OCI-LY3 (cell line): ENCODE measurements at regions not wholly inside any gene's neighbourhood (a gene's known extent, or its start where the extent isn't known, plus 50 kb on each side); places are given as distances from the start of the nearest gene placed in this dataset.

ENCODE experiments used
- H2AFZ ChIP-seq: fragments of 200-600, 300-600 bp; shearing (Covaris generic); 2 replicates; pipeline ENCODE4 v1.6.0; 2014; ENCODE audit warnings: antibody characterized with exemption, low read depth, low read length
- H3K27ac ChIP-seq: fragments of 200-600, 300-600 bp; sonication (generic); 2 replicates; pipeline ENCODE4 v1.5.1; 2014; ENCODE audit warnings: mild to moderate bottlenecking, low read length, moderate library complexity, mixed read lengths
- H3K27me3 ChIP-seq: fragments of 200-600, 300-600 bp; sonication (generic); 2 replicates; pipeline ENCODE4 v1.6.1; 2014; ENCODE audit warnings: low read depth, low read length, mixed read lengths
- H3K36me3 ChIP-seq: fragments of 200-600, 300-600 bp; sonication (generic); replicated peaks from 2 replicates; pipeline ENCODE3; 2014; ENCODE audit warnings: low read depth, low read length, mixed read lengths
- H3K4me1 ChIP-seq: fragments of 300-600, 200-600 bp; sonication (generic); 2 replicates; pipeline ENCODE4 v1.6.1; 2014; ENCODE audit warnings: low read length, mixed read lengths
- H3K4me2 ChIP-seq: fragments of 200-600, 300-600 bp; sonication (generic); 2 replicates; pipeline ENCODE4 v1.6.1; 2014; ENCODE audit warnings: low read length, mixed read lengths
- H3K4me3 ChIP-seq: fragments of 300-600, 200-600 bp; sonication (generic); 2 replicates; pipeline ENCODE4 v1.5.1; 2014; ENCODE audit warnings: antibody characterized with exemption, mild to moderate bottlenecking, low read length, moderate library complexity
- H3K79me2 ChIP-seq: fragments of 300-600, 200-600 bp; shearing (Covaris generic); 2 replicates; pipeline ENCODE4 v1.6.1; 2014; ENCODE audit warnings: mild to moderate bottlenecking, low read length, mixed read lengths
- H3K9ac ChIP-seq: fragments of 300-600, 200-600 bp; shearing (Covaris generic); 2 replicates; pipeline ENCODE4 v1.6.0; 2014; ENCODE audit warnings: mild to moderate bottlenecking, low read length, moderate library complexity
- H3K9me3 ChIP-seq: fragments of 200-600, 300-600 bp; shearing (Covaris generic); 2 replicates; pipeline ENCODE4 v1.6.1; 2014; ENCODE audit warnings: low read length, mixed read lengths; ENCODE audit not compliant: insufficient read depth
- H4K20me1 ChIP-seq: fragments of 200-600, 300-600 bp; sonication (generic); 2 replicates; pipeline ENCODE4 v1.6.1; 2016; ENCODE audit warnings: low read length, mixed read lengths; ENCODE audit not compliant: insufficient read depth
- EZH2phosphoT487 ChIP-seq: fragments of 200-600 bp; shearing (Covaris generic); IDR thresholded peaks from 2 replicates; pipeline ENCODE4 v1.6.1; 2018; ENCODE audit warnings: antibody characterized with exemption, mixed run types, low read depth
- TF ChIP-seq, protein P1 (sequence below): fragments of 200-600, 300-600 bp; sonication (generic); IDR thresholded peaks from 2 replicates; pipeline ENCODE4 v1.5.1; 2014; ENCODE audit warnings: antibody characterized with exemption, low read length, low read depth

- no peak for TF ChIP-seq EZH2phosphoT487
- TF ChIP-seq, protein P1, sequence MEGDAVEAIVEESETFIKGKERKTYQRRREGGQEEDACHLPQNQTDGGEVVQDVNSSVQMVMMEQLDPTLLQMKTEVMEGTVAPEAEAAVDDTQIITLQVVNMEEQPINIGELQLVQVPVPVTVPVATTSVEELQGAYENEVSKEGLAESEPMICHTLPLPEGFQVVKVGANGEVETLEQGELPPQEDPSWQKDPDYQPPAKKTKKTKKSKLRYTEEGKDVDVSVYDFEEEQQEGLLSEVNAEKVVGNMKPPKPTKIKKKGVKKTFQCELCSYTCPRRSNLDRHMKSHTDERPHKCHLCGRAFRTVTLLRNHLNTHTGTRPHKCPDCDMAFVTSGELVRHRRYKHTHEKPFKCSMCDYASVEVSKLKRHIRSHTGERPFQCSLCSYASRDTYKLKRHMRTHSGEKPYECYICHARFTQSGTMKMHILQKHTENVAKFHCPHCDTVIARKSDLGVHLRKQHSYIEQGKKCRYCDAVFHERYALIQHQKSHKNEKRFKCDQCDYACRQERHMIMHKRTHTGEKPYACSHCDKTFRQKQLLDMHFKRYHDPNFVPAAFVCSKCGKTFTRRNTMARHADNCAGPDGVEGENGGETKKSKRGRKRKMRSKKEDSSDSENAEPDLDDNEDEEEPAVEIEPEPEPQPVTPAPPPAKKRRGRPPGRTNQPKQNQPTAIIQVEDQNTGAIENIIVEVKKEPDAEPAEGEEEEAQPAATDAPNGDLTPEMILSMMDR = no peak
- H3K27ac ChIP-seq = no peak overlapping the region
- H3K79me2 ChIP-seq = no peaks in the 10 kb centered on the region
- no peak overlapping the region for H3K9ac ChIP-seq
- H3K4me2 ChIP-seq = no peak overlapping the region
- H3K4me1 ChIP-seq = peaks cover 11% of the 10 kb centered on the region
- H3K9me3 ChIP-seq = no peaks in the 10 kb centered on the region
- H2AFZ ChIP-seq = no peak overlapping the region
- no peak overlapping the region for H3K4me3 ChIP-seq
- no peaks in the 10 kb centered on the region for H3K27me3 ChIP-seq
- no peaks in the 10 kb centered on the region for H3K36me3 ChIP-seq
- no peaks in the 10 kb centered on the region for H4K20me1 ChIP-seq
These were observed 466.5 kb upstream of the CNTN4 start for GRCh38 chr3:1632128-1632527.

- H3K9me3 ChIP-seq = no peaks in the 10 kb centered on the region
- H3K9ac ChIP-seq = no peak overlapping the region
- no peaks in the 10 kb centered on the region for H3K36me3 ChIP-seq
- no peaks in the 10 kb centered on the region for H3K79me2 ChIP-seq
- no peak overlapping the region for H3K4me2 ChIP-seq
- no peaks in the 10 kb centered on the region for H3K4me1 ChIP-seq
- TF ChIP-seq EZH2phosphoT487 = no peak
- TF ChIP-seq, protein P1 = no peak
- H3K27me3 ChIP-seq = no peaks in the 10 kb centered on the region
- H2AFZ ChIP-seq = no peak overlapping the region
- no peak overlapping the region for H3K4me3 ChIP-seq
- no peaks in the 10 kb centered on the region for H4K20me1 ChIP-seq
- H3K27ac ChIP-seq = no peak overlapping the region
These were observed 436.8 kb upstream of the CNTN4 start for GRCh38 chr3:1661839-1662238.

- Histone ChIP-seq H3K4me1 (no peaks in the 10 kb centered on the region), H3K27me3 (no peaks in the 10 kb centered on the region), H3K27ac (no peak overlapping the region), H2AFZ (no peak overlapping the region), H3K4me2 (no peak overlapping the region), H3K36me3 (no peaks in the 10 kb centered on the region), H3K9me3 (no peaks in the 10 kb centered on the region), H3K9ac (no peak overlapping the region), H4K20me1 (no peaks in the 10 kb centered on the region), H3K4me3 (no peak overlapping the region), H3K79me2 (no peaks in the 10 kb centered on the region)
- TF ChIP-seq EZH2phosphoT487 = no peak
- TF ChIP-seq, protein P1 = no peak
These were observed 434.4 kb upstream of the CNTN4 start for GRCh38 chr3:1664266-1664665.

GRCh38 chr3:1666865-1667264, 431.8 kb upstream of the CNTN4 start:
- TF ChIP-seq EZH2phosphoT487 = no peak
- TF ChIP-seq, protein P1 = no peak
- Histone ChIP-seq H3K36me3 (no peaks in the 10 kb centered on the region), H3K4me3 (no peak overlapping the region), H3K9me3 (no peaks in the 10 kb centered on the region), H3K4me2 (no peak overlapping the region), H3K79me2 (no peaks in the 10 kb centered on the region), H3K4me1 (no peaks in the 10 kb centered on the region), H3K27me3 (no peaks in the 10 kb centered on the region), H3K9ac (no peak overlapping the region), H4K20me1 (no peaks in the 10 kb centered on the region), H3K27ac (no peak overlapping the region), H2AFZ (no peak overlapping the region)
